Stimulated activated naive CD4-positive, alpha-beta T cell (primary cell): ENCODE measurements at regions not wholly inside any gene's neighbourhood (a gene's known extent, or its start where the extent isn't known, plus 50 kb on each side); places are given as distances from the start of the nearest gene placed in this dataset.

ENCODE experiments used
- DNase-seq, 6 experiments: peaks; one replicate each; lab custom pipeline; 2025; lab: John Stamatoyannopoulos, UW

GRCh38 chr13:99642006-99642405 lies 140.7 kb downstream of the TM9SF2 start:
- DNase-seq: no peak

- no peak for DNase-seq
Measured at GRCh38 chr13:99640260-99640659, 139.0 kb downstream of the TM9SF2 start.

- DNase-seq: no peak
Measured at GRCh38 chr13:99639126-99639525, 137.9 kb downstream of the TM9SF2 start.

- DNase-seq: no peak
Measured at GRCh38 chr13:99636728-99637353, 135.6 kb downstream of the TM9SF2 start.

GRCh38 chr13:99636306-99636705 lies 135.0 kb downstream of the TM9SF2 start:
- DNase-seq: no peak

- no peak for DNase-seq
Measured at GRCh38 chr13:99634672-99635071, 133.4 kb downstream of the TM9SF2 start.

GRCh38 chr13:99630269-99630898 lies 129.1 kb downstream of the TM9SF2 start:
- DNase-seq: no peak

GRCh38 chr13:99629641-99630040 lies 128.4 kb downstream of the TM9SF2 start:
- DNase-seq: no peak

GRCh38 chr13:99628442-99628841 lies 127.2 kb downstream of the TM9SF2 start:
- DNase-seq: no peak

- no peak for DNase-seq
Measured at GRCh38 chr13:99626461-99627082, 125.3 kb downstream of the TM9SF2 start.

- DNase-seq: no peak
Measured at GRCh38 chr13:99624936-99625540, 123.8 kb downstream of the TM9SF2 start.

GRCh38 chr13:99620806-99621205 lies 119.5 kb downstream of the TM9SF2 start:
- no peak for DNase-seq

- DNase-seq: no peak
Measured at GRCh38 chr13:99619207-99619606, 117.9 kb downstream of the TM9SF2 start.

GRCh38 chr13:99617474-99618255 lies 116.4 kb downstream of the TM9SF2 start:
- peak in 2 of 6 experiments; percentile 6 to 7 for DNase-seq

- DNase-seq: peak in 4 of 6 experiments; percentile 5 to 26 (median 16)
Measured at GRCh38 chr13:99614465-99614885, 113.2 kb downstream of the TM9SF2 start.
